ENCODE measurements at regions not wholly inside any gene's neighbourhood (a gene's known extent, or its start where the extent isn't known, plus 50 kb on each side); places are given as distances from the start of the nearest gene placed in this dataset.

DNA sequence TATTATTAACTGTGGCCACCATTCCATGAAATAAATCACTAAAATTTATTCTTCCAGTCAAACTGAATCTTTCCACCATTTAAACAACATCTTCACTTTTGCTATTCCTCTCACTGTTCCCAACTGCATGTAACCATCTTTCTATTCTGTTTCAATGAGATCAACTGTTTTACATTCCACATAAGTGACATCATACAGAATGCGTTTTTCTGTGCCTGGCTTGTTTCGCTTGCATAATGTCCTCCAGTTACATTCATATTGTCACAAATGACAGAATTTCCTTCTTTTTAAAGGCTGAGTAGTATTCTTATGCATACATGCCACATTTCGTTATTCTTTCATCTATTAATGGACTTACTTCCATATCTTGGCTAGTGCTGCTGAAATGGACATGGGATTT, 738.2 kb downstream of the SEMA5A start:
- TF ChIP-seq CTCF (conservative IDR thresholded peaks at IDR 0.05) (no peak), ZFX (IDR thresholded peaks at IDR 0.05) (no peak)

Data from C4-2B (cell line).